ENCODE measurements at regions not wholly inside any gene's neighbourhood (a gene's known extent, or its start where the extent isn't known, plus 50 kb on each side); places are given as distances from the start of the nearest gene placed in this dataset.

- TF ChIP-seq FOS (IDR thresholded peaks at IDR 0.05; ENCODE audit: borderline replicate concordance, insufficient read depth, low read length): no peak
- no peak for TF ChIP-seq MYC (IDR thresholded peaks at IDR 0.05; ENCODE audit: low read depth, low read length)
- TF ChIP-seq JUN (IDR thresholded peaks at IDR 0.05; ENCODE audit: borderline replicate concordance, insufficient read depth, insufficient read length, low read depth): no peak
- no peak for TF ChIP-seq POLR2A (IDR thresholded peaks at IDR 0.05; ENCODE audit: low read depth, low read length)
- no peak for TF ChIP-seq POLR2AphosphoS5 (IDR thresholded peaks at IDR 0.05; ENCODE audit: insufficient read depth, low read depth, low read length)
- TF ChIP-seq GATA2 (IDR thresholded peaks at IDR 0.05; ENCODE audit: insufficient read depth, insufficient read length, low read depth, low read length): no peak
- no peak for TF ChIP-seq MAX (IDR thresholded peaks at IDR 0.05; ENCODE audit: insufficient read depth, insufficient read length)
- no peak for TF ChIP-seq EZH2 (IDR thresholded peaks at IDR 0.05; ENCODE audit: borderline replicate concordance, low read depth, low read length, severe bottlenecking)
- no peak for TF ChIP-seq CTCF (IDR thresholded peaks at IDR 0.05; ENCODE audit: extremely low read depth in 1 of 2, insufficient read depth in 1 of 2, low read depth in 1 of 2, low read length in 2 of 2)
- Histone ChIP-seq H2AFZ (ENCODE audit: low read depth, low read length) (peak overlapping the region; percentile 50), H3K4me1 (ENCODE audit: control insufficient read depth, extremely low read depth, insufficient read depth, low read length) (peaks cover 51% of the 10 kb centered on the region), H3K79me2 (ENCODE audit: control insufficient read depth, insufficient read depth, low read length) (no peaks in the 10 kb centered on the region), H3K27ac (ENCODE audit: insufficient read depth, low read depth, low read length) (no peak overlapping the region), H3K9me1 (replicated peaks; ENCODE audit: control insufficient read depth, extremely low read depth, insufficient read depth, low read length) (no peaks in the 10 kb centered on the region), H3K36me3 (ENCODE audit: control insufficient read depth in 2 of 2, extremely low read depth in 1 of 2, insufficient read depth in 2 of 2, low read length in 2 of 2) (no peaks in the 10 kb centered on the region), H3K27me3 (ENCODE audit: control insufficient read depth in 2 of 2, insufficient read depth in 2 of 2, low read length in 2 of 2) (no peaks in the 10 kb centered on the region), H3K4me3 (replicated peaks in 1 of 3; ENCODE audit: insufficient read depth in 1 of 3, low read depth in 1 of 3, low read length in 3 of 3) (no peak overlapping the region), H3K9me3 (replicated peaks; ENCODE audit: control insufficient read depth, insufficient read depth, low read length) (no peaks in the 10 kb centered on the region), H3K9ac (replicated peaks; ENCODE audit: extremely low read depth, insufficient read depth, low read length) (no peak overlapping the region), H3K4me2 (ENCODE audit: insufficient read depth, low read length) (no peak overlapping the region), H4K20me1 (replicated peaks; ENCODE audit: control insufficient read depth, extremely low read depth, insufficient read depth, low read length) (no peaks in the 10 kb centered on the region)
- ChIA-PET POLR2A (no interaction called here), CTCF (interaction anchor here (0.6 to 6.6 kb wide), 4 partner anchors 9 to 726 kb away, joined by 4 to 47 read pairs (median 4); no protein-coding TSS in a partner anchor)
- BruUV-seq (replicated peaks): no TSS peak
- dilution Hi-C loops (cut with MboI; ENCODE audit: extremely low pct_ligation_motif_present, low sequenced_read_pairs) (loop anchor here (10.0 to 25.0 kb wide), 2 partner anchors 500 to 702 kb away; partner anchors contain the start of gene PRICKLE1), intact Hi-C loops (cut with micrococcal nuclease) (loop anchor here (10.0 kb wide), 1 partner anchor 1262 kb away; no protein-coding TSS in a partner anchor)
- DNase-seq (ENCODE audit: low read depth, low spot score) (no peak), FAIRE-seq (no peak)
Observed at GRCh38 chr12:43286986-43287385, 265.0 kb downstream of the ADAMTS20 start.

Data from endothelial cell of umbilical vein (primary cell).